ENCODE measurements at regions not wholly inside any gene's neighbourhood (a gene's known extent, or its start where the extent isn't known, plus 50 kb on each side); places are given as distances from the start of the nearest gene placed in this dataset.

DNA sequence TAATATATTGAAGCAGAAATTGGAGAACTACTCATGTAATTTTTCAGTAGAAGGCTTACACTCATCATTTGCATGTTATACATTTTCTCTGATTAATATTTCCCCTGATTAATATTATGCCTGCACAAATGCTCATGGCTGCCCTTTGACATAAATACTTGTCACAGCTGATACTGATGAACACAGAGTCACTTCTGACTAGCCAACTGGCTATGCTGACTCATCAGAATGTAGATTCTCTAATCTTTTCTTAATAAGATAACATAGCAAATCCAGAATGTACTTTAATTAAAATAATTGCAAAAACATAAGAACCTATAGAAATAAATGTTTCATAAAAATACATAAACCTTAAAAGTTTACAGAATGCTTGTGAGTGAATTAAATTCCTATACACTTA lies 52.4 kb upstream of the C4orf54 start:
- DNase-seq (ENCODE audit: low spot score), result no peak
- Mint-ChIP-seq H3K27me3 (ENCODE audit: low read depth) (peaks cover 8% of the 10 kb centered on the region), H3K4me1 (ENCODE audit: low read depth) (no peaks in the 10 kb centered on the region), H3K4me3 (ENCODE audit: low read depth) (no peak overlapping the region), H3K27ac (no peak overlapping the region), H3K36me3 (ENCODE audit: low read depth) (no peaks in the 10 kb centered on the region), H3K9me3 (no peaks in the 10 kb centered on the region)
- intact Hi-C loops (cut with micrococcal nuclease), result no loop called here

DNA sequence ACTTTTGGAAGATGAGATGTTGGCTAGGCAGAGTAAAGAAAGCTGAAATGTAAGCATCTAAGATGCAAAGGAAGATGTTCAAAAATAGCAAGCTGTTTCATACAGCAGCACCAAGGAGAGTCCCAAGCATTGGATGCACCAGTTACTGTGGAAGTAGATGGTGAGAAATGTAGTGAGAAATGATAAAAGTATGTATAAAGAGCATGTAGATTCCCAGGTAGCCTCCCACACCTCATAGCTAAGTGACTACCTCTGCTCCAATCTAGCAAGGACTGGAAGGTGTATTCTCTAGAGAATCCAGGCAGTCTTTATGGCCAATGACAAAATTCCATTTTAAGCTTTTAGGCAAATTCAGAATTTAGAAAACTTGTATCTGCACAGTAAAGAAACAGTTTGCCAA lies 50.9 kb upstream of the C4orf54 start:
- Mint-ChIP-seq H3K36me3 (ENCODE audit: low read depth) (no peaks in the 10 kb centered on the region), H3K4me3 (ENCODE audit: low read depth) (no peak overlapping the region), H3K27ac (no peak overlapping the region), H3K9me3 (no peaks in the 10 kb centered on the region), H3K4me1 (ENCODE audit: low read depth) (no peaks in the 10 kb centered on the region), H3K27me3 (ENCODE audit: low read depth) (peaks cover 8% of the 10 kb centered on the region)
- intact Hi-C loops (cut with micrococcal nuclease), result no loop called here
- DNase-seq (ENCODE audit: low spot score), result no peak

Measured in activated T-helper 2 cell treated with anti-CD3 and anti-CD28 coated beads, Interferon-gamma antibody, Interleukin-2, Interleukin-4, amounts not matched to agents 10 μg/mL and 5 μg/mL and 100 μg/mL, durations not matched to agents 14 hours and 24 hours and 36 hours (primary cell).